GM12878 (cell line): ENCODE measurements at regions not wholly inside any gene's neighbourhood (a gene's known extent, or its start where the extent isn't known, plus 50 kb on each side); places are given as distances from the start of the nearest gene placed in this dataset.
"Not testable (repeated sequence)": the region's sequence is repeated elsewhere in the genome, so short reads cannot be mapped to it uniquely, and the experiment has no call there.

Experiments used
- ATAC-seq: fragments of 200-7000 bp; cut with Tn5 transposase; 3 replicates; pipeline ENCODE4 v1.9.1; 2020; ENCODE audit warnings: mild to moderate bottlenecking, moderate library complexity
- BruUV-seq: library from RNA; stranded (reverse); fragments of 400-500 nt; replicated peaks from 2 replicates; lab custom pipeline; 2021; lab: Mats Ljungman, UMichigan
- CTCF ChIA-PET: fragments of 300-600 bp; sonication (Branson Sonifier 250); formaldehyde crosslinking; extraction: SDS; loops from one replicate; lab custom pipeline; 2021; ENCODE audit warnings: inconsistent platforms; lab: Yijun Ruan, JAX
- POLR2A ChIA-PET: fragments of 350-600 bp; formaldehyde crosslinking; extraction: SDS; loops from one replicate; lab custom pipeline; 2021; ENCODE audit warnings: inconsistent platforms; lab: Charles Lee
- RAD21 ChIA-PET: fragments of 300-600 bp; sonication (Branson Sonifier 250); formaldehyde crosslinking; loops from one replicate; lab custom pipeline; 2023; ENCODE audit warnings: antibody characterized with exemption; ENCODE audit not compliant: unreplicated experiment; lab: Charles Lee
- SMC1A ChIA-PET: fragments of 300-600 bp; sonication (Branson Sonifier 250); formaldehyde crosslinking; loops from one replicate; lab custom pipeline; 2023; ENCODE audit not compliant: unreplicated experiment, uncharacterized antibody; lab: Charles Lee
- DNase-seq: peaks from one replicate; pipeline ENCODE4 v3.0.0-alpha.2; 2011; ENCODE audit warnings: low read depth, low spot score
- FAIRE-seq: peaks from 3 replicates; lab custom pipeline; 2011; peaks lifted over from hg19 to GRCh38; lab: Jason Lieb, UNC
- H2AFZ ChIP-seq: 2 replicates; pipeline ENCODE4 v1.6.0; 2011; ENCODE audit warnings: low read depth, low read length, control low read depth; ENCODE audit not compliant: control insufficient read depth
- H3K27ac ChIP-seq: 2 replicates; pipeline ENCODE4 v1.5.1; 2011; ENCODE audit warnings: control low read depth; ENCODE audit not compliant: control insufficient read depth, insufficient read depth
- H3K27me3 ChIP-seq, 2 experiments: replicated peaks in 1 of 2; 2 replicates each; pipeline versions ENCODE4 v1.6.0 to v1.6.1; 2011; ENCODE audit warnings: low read length in 1 of 2; ENCODE audit not compliant: control insufficient read depth in 2 of 2, insufficient read depth in 2 of 2
- H3K36me3 ChIP-seq, 2 experiments: 2 replicates each; pipeline ENCODE4 v1.5.1; 2011; ENCODE audit warnings: low read length in 1 of 2; ENCODE audit not compliant: control insufficient read depth in 2 of 2, insufficient read depth in 2 of 2
- H3K4me1 ChIP-seq: 2 replicates; pipeline ENCODE4 v1.6.1; 2011; ENCODE audit warnings: mild to moderate bottlenecking, low read length, moderate library complexity, mixed read lengths; ENCODE audit not compliant: control insufficient read depth, insufficient read depth
- H3K4me2 ChIP-seq: 2 replicates; pipeline ENCODE4 v1.6.0; 2011; ENCODE audit warnings: control low read depth; ENCODE audit not compliant: control insufficient read depth, insufficient read depth
- H3K4me3 ChIP-seq: fragments of 200-600 bp; sonication (generic); 2 replicates; pipeline ENCODE4 v1.5.1; 2016
- H3K79me2 ChIP-seq: 2 replicates; pipeline ENCODE4 v1.6.0; 2011; ENCODE audit warnings: low read length; ENCODE audit not compliant: control insufficient read depth, insufficient read depth
- H3K9ac ChIP-seq: 2 replicates; pipeline ENCODE4 v1.8.0; 2011; ENCODE audit warnings: low read length, control low read depth, mixed read lengths; ENCODE audit not compliant: control insufficient read depth, insufficient read depth
- H3K9me3 ChIP-seq: replicated peaks from 3 replicates; pipeline ENCODE4 v1.5.1; 2011; ENCODE audit warnings: mild to moderate bottlenecking, low read length; ENCODE audit not compliant: control insufficient read depth, insufficient read depth
- H4K20me1 ChIP-seq: 2 replicates; pipeline ENCODE4 v1.6.0; 2011; ENCODE audit not compliant: control insufficient read depth, insufficient read depth
- FOXM1 ChIP-seq: IDR thresholded peaks from 2 replicates; pipeline ENCODE4 v1.6.1; 2012; ENCODE audit warnings: low read depth, mild to moderate bottlenecking, inconsistent platforms, low read length, moderate library complexity
- HDAC6 ChIP-seq: fragments of 200-600 bp; sonication (generic); IDR thresholded peaks from one replicate; pipeline ENCODE4 v1.8.0; 2017; ENCODE audit warnings: antibody characterized with exemption; ENCODE audit not compliant: unreplicated experiment
- MEF2B ChIP-seq: fragments of 450-650 bp; IDR thresholded peaks from 2 replicates; pipeline ENCODE4 v1.6.1; 2018; ENCODE audit warnings: mild to moderate bottlenecking, moderate library complexity; ENCODE audit not compliant: partially characterized antibody, poor library complexity, severe bottlenecking
- MTA3 ChIP-seq: IDR thresholded peaks from 2 replicates; pipeline ENCODE4 v1.6.1; 2012; ENCODE audit warnings: low read length, inconsistent platforms, borderline replicate concordance
- STAT1 ChIP-seq: fragments of 450-650 bp; conservative IDR thresholded peaks from 2 replicates; pipeline ENCODE4 v1.6.1; 2014; ENCODE audit warnings: antibody characterized with exemption, mild to moderate bottlenecking
- WGBS: methylation state at CpG from one replicate; pipeline ENCODE4 v1.1.6; 2016; ENCODE audit warnings: low lambda C conversion rate; ENCODE audit not compliant: insufficient replicate concordance, insufficient coverage; ENCODE audit errors: missing lambda C conversion rate; 5-methylcytosine and 5-hydroxymethylcytosine counted together
- in situ Hi-C: fragments of 300-500 bp; cut with MboI; formaldehyde crosslinking; loops from 9 replicates; pipeline ENCODE4 v1.14.3; 2018; ENCODE audit warnings: mixed read lengths
- intact Hi-C: fragments of 100-400 bp; cut with micrococcal nuclease; formaldehyde crosslinking; loops from one replicate; pipeline ENCODE4 v1.14.2; 2022; ENCODE audit not compliant: unreplicated experiment
- TF ChIP-seq, protein P1 (sequence below): fragments of 450-650 bp; formaldehyde crosslinking; IDR thresholded peaks from 2 replicates; pipeline ENCODE4 v1.4.0; 2020; ENCODE audit warnings: mild to moderate bottlenecking, moderate library complexity

DNA sequence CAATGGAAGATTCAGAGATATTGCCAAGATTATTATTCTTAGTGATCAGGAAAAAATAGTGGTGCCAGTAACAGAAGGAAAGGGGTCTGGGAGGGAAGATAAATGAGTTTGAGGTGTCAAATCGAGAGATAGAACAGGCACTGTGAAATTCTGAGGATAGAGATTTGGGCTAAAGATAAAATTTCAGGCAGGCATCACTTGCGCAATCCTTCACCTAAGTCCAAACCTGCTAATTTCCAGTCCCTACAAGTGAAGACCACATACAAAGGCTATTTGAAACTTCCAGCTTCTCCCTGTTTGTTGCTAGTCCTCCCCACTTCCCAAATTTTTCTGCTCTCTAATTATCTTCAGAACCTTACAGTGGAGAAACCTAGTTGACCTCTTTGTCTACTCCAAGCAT lies 494.6 kb downstream of the MAGEE1 start (continued):
- TF ChIP-seq, protein P1, sequence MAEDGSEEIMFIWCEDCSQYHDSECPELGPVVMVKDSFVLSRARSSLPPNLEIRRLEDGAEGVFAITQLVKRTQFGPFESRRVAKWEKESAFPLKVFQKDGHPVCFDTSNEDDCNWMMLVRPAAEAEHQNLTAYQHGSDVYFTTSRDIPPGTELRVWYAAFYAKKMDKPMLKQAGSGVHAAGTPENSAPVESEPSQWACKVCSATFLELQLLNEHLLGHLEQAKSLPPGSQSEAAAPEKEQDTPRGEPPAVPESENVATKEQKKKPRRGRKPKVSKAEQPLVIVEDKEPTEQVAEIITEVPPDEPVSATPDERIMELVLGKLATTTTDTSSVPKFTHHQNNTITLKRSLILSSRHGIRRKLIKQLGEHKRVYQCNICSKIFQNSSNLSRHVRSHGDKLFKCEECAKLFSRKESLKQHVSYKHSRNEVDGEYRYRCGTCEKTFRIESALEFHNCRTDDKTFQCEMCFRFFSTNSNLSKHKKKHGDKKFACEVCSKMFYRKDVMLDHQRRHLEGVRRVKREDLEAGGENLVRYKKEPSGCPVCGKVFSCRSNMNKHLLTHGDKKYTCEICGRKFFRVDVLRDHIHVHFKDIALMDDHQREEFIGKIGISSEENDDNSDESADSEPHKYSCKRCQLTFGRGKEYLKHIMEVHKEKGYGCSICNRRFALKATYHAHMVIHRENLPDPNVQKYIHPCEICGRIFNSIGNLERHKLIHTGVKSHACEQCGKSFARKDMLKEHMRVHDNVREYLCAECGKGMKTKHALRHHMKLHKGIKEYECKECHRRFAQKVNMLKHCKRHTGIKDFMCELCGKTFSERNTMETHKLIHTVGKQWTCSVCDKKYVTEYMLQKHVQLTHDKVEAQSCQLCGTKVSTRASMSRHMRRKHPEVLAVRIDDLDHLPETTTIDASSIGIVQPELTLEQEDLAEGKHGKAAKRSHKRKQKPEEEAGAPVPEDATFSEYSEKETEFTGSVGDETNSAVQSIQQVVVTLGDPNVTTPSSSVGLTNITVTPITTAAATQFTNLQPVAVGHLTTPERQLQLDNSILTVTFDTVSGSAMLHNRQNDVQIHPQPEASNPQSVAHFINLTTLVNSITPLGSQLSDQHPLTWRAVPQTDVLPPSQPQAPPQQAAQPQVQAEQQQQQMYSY (CRISPR knock-in tag): no peak
- TF ChIP-seq HDAC6 (no peak), MEF2B (no peak), STAT1 (no peak), MTA3 (no peak), FOXM1 (no peak)

GRCh38 chrX:76924616-76925015 lies 497.1 kb downstream of the MAGEE1 start:
- DNase-seq, intact Hi-C loops, H3K27ac ChIP-seq, RAD21 ChIA-PET, H3K79me2 ChIP-seq, H2AFZ ChIP-seq, FAIRE-seq, H3K9ac ChIP-seq, POLR2A ChIA-PET, H3K36me3 ChIP-seq, H3K4me1 ChIP-seq, CTCF ChIA-PET, SMC1A ChIA-PET, H3K9me3 ChIP-seq, BruUV-seq, H3K4me2 ChIP-seq, H3K27me3 ChIP-seq, H4K20me1 ChIP-seq, in situ Hi-C loops, ATAC-seq, H3K4me3 ChIP-seq: not testable (repeated sequence)
- WGBS: 38% methylated on average over 7 of the region's 7 CpGs
